HG02678 (cell line): ENCODE measurements at regions not wholly inside any gene's neighbourhood (a gene's known extent, or its start where the extent isn't known, plus 50 kb on each side); places are given as distances from the start of the nearest gene placed in this dataset.
"Not testable (repeated sequence)": the region's sequence is repeated elsewhere in the genome, so short reads cannot be mapped to it uniquely, and the experiment has no call there.

Experiments used
- ATAC-seq: cut with Tn5 transposase; IDR thresholded peaks from one replicate; pipeline ENCODE4 v1.9.1; 2021; ENCODE audit warnings: mild to moderate bottlenecking, moderate library complexity; ENCODE audit not compliant: unreplicated experiment

- peak; percentile 73 for ATAC-seq
Observed at GRCh38 chr2:186349508-186349907, 136.6 kb upstream of the ZC3H15 start.

DNA sequence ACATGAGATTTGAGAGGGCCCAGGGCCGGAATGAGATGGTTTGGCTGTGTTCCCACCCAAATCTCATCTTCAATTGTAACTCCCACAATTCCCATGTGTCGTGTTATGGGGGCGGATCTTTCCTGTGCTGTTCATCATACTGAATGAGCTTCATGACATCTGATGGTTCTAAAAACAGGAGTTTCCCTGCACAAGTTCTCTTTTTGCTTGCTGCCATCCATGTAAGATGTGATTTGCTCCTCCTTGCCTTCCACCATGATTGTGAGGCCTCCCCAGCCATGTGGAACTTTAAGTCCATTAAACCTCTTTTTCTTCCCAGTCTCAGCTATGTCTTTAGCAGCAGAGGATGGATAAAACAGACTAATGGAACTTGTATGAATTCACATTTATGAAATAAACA is 131.9 kb upstream of the ZC3H15 start:
- ATAC-seq: not testable (repeated sequence)

- ATAC-seq: no peak
Observed at GRCh38 chr2:186365406-186365805, 120.7 kb upstream of the ZC3H15 start.

DNA sequence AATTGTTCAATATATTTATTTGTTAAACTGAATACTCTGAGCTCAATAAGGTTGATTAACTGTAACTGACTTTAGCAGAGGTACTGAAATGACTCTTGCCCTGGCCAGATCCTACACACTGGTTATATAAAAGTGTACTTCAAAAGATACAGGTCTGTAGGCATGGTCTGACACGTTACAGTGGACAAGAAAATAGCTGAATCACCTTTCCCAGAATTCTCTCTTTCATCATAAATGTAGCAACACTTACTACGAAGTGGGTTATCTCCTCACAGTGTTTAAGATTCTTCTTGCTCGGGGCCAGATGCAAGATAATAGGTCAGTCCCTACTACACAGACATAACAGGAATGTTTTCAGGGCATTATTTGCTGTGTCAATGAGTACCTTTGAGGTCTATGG is 107.0 kb upstream of the ZC3H15 start:
- ATAC-seq: no peak

- ATAC-seq: no peak
Observed at GRCh38 chr2:186380805-186381204, 105.3 kb upstream of the ZC3H15 start.

DNA sequence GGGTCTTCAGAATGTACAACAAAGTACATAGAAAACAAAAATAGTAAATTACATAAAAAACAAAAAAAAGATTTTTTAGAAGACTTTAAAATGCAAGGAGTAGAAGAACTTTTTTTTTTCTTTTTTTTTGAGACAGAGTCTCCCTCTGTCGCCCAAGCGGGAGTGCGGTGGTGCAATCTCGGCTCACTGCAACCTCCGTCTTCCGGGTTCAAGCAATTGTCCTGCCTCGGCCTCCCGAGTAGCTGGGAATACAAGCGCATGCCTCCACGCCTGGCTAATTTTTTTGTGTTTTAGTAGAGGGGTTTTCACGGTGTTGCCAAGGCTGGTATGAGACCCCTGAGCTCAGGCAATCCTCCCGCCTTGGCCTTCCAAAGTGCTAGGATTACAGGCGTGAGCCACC is 104.5 kb upstream of the ZC3H15 start:
- no peak for ATAC-seq

- no peak for ATAC-seq
Observed at GRCh38 chr2:186382932-186383331, 103.1 kb upstream of the ZC3H15 start.

- ATAC-seq: no peak
Observed at GRCh38 chr2:186384226-186384625, 101.8 kb upstream of the ZC3H15 start.

- ATAC-seq: not testable (repeated sequence)
Observed at GRCh38 chr2:186385638-186386201, 100.3 kb upstream of the ZC3H15 start.

- no peak for ATAC-seq
Observed at GRCh38 chr2:186399082-186399644, 86.9 kb upstream of the ZC3H15 start.

DNA sequence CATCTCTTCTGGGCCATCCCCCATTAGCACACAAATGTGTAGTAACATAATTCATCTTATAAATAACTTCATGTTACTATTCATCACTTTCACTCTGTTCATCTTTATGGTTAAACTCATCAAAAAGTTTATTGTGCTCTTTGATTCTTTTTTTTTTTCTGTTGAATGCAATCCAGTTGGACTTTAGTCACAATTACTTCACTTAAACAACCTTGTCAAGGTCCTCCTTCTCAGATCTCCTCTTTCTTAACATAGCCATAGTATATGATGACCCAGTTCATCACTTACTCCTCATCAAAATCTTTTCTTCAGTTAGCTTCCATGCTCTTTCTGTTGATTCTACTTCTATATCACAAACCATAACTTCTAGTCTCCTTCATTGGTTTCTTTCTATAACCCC is 80.2 kb upstream of the ZC3H15 start:
- no peak for ATAC-seq

DNA sequence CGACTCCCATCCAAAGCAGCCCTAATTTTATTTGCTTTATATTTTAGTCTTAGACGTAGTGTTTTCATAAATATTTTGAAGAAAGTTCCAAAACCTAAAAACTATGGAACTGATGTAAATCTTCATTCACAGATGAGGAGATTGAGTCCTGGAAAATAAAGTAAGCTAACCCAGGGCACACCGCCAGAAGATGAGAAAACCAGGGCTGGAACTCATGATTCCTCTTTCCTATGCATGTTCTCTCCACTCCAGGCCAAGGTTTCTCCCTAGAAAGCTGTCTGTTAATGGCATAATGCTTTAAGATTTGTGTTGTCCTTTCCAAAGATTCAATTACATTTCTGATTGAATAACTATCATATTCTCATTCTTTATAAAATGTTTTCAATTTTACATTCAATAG is 78.4 kb upstream of the ZC3H15 start:
- ATAC-seq: no peak

- no peak for ATAC-seq
Observed at GRCh38 chr2:186410802-186411201, 75.3 kb upstream of the ZC3H15 start.

GRCh38 chr2:186422226-186422625 is 63.8 kb upstream of the ZC3H15 start:
- ATAC-seq: no peak

- ATAC-seq: no peak
Observed at GRCh38 chr2:186423481-186423880, 62.6 kb upstream of the ZC3H15 start.

DNA sequence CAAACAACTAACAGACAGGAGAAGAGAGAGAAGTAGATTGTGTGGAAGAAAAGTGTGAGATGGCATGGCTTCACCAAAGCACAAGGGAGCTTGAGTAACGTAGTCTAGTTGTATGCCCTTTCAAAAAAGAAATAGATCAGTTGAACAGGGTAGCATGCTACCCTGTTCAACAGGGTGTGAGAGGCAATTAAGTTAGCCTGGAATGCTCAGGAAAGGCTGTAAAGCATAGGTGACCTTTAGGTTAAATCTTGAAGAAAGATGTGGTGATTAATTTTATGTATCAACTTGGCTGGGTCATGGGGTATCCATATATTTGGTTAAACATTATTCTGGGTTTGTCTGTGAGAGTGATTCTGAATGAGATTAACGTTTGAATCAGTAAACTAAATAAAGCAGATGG is 61.8 kb upstream of the ZC3H15 start:
- ATAC-seq: no peak

DNA sequence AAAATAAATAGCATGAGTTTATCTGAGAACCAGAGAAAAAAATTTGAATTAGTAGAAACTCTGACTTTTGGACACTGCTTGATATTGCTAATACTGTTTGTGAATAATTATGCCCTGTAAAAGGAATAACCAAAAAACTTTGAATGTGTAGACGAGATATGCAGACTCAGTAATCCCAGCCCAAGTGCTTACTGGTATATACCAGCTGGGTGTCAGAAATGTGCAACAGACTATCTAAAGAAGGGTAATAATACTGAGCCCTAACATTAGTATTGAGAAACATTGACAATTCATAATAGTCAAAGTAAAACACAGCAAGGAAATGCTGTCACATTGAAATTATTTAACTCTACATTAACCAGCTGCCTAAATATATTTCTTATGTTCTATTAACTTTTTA is 60.5 kb upstream of the ZC3H15 start:
- ATAC-seq: no peak

DNA sequence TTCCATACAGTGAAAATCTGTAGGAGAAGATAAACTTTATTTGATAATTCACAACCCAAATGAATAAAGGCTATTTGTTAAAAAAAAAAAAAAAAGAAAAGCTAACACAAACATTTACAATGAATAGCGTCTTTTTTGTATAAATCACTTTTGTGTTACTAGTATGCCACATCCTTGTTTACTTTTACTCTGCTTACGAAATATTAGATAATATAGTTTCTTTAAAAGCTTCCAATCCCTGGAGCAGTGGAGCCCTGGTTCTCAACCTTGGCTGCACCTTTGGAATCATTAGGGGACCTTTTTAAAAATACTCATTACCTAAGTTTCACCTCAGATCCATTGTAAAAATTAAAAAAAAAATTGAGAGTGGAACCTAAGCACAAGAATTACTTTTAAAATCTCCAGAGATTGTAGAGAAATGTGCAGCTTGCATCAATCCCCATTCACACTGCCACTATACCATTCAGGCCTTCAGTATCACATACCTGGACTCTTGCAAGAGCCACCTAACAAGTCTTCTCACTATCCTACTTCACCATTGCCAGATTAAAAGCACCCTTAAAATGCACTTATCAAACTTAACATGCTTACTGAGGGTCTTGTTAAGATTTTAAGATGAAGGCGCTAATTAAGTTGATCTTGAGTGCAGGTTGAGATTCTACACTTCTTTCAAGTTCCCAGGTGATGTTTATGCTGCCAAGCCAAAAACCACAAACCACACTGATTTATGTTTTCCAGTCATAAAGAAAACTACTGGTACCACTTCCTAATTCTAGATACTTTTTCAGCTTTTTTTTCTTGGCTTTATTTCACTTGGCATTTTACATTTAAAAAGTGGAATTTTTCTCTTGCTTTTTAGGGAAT is 59.7 kb upstream of the ZC3H15 start:
- ATAC-seq: peak; percentile 93

- ATAC-seq: peak; percentile 38
Observed at GRCh38 chr2:186427017-186427350, 59.1 kb upstream of the ZC3H15 start.

DNA sequence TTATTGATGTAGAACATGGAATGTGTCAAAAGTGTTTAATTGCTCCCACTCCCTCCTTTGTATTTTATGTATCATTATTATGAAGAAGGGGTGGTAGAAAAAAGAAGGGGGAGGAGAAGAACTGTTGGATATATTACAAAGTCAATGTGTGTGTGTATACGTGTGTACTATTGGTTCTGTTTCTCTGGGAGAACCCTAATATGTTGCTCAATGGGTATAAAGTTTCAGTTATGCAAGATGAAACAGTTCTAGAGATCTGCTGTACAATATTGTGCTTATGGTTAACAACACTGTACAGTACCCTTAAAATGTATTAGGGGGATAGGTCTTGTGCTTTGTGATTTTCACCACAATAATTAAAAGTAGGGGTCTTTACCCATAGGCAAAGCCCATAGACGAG is 58.1 kb upstream of the ZC3H15 start:
- ATAC-seq: no peak

DNA sequence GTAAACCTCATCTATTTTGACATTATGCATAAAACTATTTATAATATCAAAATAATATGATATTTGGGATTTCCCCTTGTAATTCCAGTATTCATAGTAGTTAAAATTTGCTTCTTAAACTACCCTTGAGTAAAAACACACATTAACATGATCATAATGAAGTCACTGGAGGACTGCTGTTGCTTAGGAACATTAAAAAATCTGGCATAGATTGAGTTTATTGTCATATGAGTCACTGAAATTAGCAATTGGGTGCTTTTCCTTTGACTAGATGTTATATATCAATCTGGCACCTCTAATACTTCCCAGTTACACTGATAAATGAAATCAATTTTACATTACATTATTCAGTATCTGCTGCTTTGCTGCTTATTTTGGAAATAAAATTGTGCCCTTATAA is 57.0 kb upstream of the ZC3H15 start:
- no peak for ATAC-seq

DNA sequence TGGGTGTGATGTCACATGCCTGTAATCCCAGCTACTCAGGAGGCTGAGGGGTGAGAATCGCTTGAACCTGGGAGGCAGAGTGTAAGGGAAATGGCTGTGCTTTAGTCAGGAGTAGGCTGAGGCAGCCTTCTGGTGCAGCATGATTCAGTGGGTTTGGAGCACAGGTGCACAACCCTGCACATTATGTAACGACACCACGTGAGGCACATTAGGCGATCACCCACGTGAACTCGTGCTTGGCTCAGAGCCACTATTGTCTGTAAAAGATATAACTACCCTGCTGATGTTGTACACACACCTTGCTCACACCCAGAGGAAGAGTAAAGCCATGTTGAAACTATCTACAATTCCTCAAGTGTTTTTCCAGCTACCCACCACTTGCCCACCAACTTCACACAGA is 54.8 kb upstream of the ZC3H15 start:
- ATAC-seq: no peak
